NCI-H2029 treated with DMSO at 0.1 percent for 48 hours (cell line): ENCODE measurements at regions not wholly inside any gene's neighbourhood (a gene's known extent, or its start where the extent isn't known, plus 50 kb on each side); places are given as distances from the start of the nearest gene placed in this dataset.
"Not testable (repeated sequence)": the region's sequence is repeated elsewhere in the genome, so short reads cannot be mapped to it uniquely, and the experiment has no call there.

ENCODE experiments used
- DNase-seq: peaks from one replicate; lab custom pipeline; 2025; lab: John Stamatoyannopoulos, UW

GRCh38 chr6:106849676-106850332 lies 124.7 kb downstream of the CD24 start:
- no peak for DNase-seq

GRCh38 chr6:106849120-106849519 lies 125.4 kb downstream of the CD24 start:
- no peak for DNase-seq

DNA sequence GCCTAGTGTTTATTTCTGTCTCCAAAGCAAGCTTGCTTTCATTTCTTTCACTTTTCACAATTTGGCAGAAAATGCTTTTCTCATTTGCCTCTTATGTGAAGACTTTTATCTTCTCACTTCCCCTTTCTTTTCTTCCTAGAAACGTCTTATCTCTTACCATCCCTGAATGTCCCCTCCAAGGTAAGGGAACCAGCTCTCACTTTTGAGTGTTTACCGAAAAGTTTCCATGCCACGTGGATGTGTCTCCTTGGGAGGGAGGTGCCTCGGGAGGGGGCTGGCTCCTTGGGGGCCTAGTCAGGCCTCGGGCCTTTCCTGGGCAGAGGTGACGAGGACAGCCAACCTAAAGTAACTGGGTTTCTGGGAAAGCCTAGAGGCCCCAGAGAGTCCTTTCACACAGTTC lies 127.4 kb downstream of the CD24 start:
- DNase-seq = no peak

- DNase-seq = no peak
Observed at GRCh38 chr6:106844930-106845329, 129.6 kb downstream of the CD24 start.

GRCh38 chr6:106832766-106833510 lies 141.6 kb downstream of the CD24 start:
- no peak for DNase-seq

GRCh38 chr6:106830930-106831329 lies 143.6 kb downstream of the CD24 start:
- no peak for DNase-seq

DNA sequence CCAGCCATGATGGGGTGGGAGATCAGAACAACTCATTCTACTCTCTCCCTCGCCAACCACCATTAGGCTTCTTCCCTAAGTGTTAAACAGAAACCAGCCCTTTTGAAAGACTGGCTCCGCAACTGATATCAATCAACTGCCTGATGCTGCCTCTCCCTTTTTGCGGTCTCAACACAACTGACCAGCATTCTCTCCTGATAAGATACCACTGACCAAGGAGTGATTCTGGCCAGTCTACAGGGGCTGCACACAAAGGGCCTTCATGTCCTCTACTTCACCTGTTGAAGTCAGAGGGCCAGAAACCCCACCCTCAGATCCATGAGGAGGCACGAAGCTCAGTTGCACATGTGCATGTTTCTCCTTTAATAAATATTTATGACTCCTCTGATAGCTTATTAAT lies 145.1 kb downstream of the CD24 start:
- no peak for DNase-seq

GRCh38 chr6:106827081-106827480 lies 147.4 kb downstream of the CD24 start:
- DNase-seq = no peak

DNA sequence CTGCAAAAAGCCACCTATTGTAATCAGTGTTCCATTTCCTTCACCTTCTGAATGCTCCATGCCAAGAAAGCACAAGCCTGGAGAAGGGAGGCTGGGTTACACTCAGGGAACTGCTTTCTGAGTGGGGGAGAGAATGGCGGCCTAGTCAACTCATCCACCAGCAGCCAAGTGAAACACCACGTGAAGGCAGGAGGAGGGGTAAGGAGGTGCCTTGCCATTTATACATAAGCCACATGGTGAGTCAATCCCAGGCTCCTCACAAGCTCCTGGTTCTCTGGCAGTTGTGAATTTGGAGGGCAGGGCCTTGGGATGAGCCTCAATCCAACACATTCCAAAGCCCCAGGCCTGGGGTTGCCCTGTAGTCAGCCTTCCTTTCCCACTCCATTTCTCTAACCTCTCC lies 149.4 kb downstream of the CD24 start:
- DNase-seq = no peak

GRCh38 chr6:106823732-106824351 lies 150.7 kb downstream of the CD24 start:
- no peak for DNase-seq

- no peak for DNase-seq
Observed at GRCh38 chr6:106823058-106823457, 151.5 kb downstream of the CD24 start.

DNA sequence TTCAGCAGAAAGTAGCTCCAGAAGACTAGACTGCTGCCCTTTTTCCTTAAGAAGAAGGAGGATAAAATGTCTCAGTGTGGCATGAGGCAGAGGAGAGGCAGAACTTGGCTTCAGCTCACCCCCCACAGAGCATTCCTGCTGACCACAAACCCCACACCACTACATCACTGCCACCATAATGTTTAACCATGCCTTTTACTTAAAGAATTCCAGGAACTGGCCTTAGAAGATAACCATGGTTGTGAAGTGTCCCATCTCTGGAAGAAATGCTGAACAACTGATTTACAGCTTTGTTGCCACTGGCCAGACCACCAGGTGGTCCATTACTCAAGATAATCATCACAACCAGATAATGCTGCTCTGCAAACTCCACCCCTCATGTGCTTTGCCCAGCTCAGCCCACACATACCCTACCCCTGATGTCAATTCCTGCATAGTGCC lies 154.1 kb downstream of the CD24 start:
- DNase-seq = no peak

GRCh38 chr6:106811088-106811686 lies 163.3 kb downstream of the CD24 start:
- DNase-seq = no peak

GRCh38 chr6:106808758-106809157 lies 165.8 kb downstream of the CD24 start:
- DNase-seq = no peak

- no peak for DNase-seq
Observed at GRCh38 chr6:106807947-106808611, 166.4 kb downstream of the CD24 start.

- not testable (repeated sequence) for DNase-seq
Observed at GRCh38 chr6:106806253-106806652, 168.3 kb downstream of the CD24 start.

DNA sequence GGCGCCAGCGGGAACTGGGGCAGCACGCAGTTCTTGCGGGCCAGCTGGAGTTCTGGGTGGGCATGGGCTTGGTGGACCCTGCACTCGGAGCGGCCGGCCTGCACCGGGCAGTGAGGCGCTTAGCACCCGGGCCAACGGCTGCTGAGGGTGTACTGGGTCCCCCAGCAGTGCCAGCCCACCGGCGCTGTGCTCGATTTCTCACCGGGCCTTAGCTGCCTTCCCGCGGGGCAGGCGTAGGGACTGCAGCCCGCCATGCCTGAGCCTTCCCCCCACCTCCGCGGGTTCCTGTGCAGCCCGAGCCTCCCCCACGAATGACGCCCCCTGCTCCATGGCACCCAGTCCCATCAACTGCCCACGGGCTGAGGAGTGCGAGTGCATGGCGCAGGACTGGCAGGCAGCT lies 168.8 kb downstream of the CD24 start:
- no peak for DNase-seq

GRCh38 chr6:106804346-106805335 lies 169.9 kb downstream of the CD24 start:
- DNase-seq = no peak

- DNase-seq = no peak
Observed at GRCh38 chr6:106803188-106803587, 171.3 kb downstream of the CD24 start.

- DNase-seq = no peak
Observed at GRCh38 chr6:106802139-106802538, 172.4 kb downstream of the CD24 start.

DNA sequence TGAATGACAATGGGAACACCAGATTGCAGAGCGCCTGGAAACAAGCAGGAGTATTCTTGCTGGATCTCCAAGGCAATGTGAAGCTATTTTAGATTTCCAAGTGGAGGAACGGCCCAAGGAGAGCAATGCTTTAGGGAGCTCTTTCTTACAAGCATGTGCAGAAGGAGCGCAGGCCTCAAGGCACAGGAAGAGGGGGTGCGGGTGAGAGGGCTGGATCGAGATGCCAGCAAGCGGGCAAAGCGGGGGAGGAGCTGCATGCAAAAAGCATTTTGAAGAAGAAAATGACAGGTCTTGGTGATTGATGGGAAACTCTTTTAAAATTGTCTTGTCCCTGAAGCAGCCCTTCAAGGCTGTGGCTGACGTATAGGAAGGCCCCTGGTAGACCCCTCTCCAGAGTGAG lies 171.9 kb downstream of the QRSL1 start:
- no peak for DNase-seq
